ENCODE measurements at regions not wholly inside any gene's neighbourhood (a gene's known extent, or its start where the extent isn't known, plus 50 kb on each side); places are given as distances from the start of the nearest gene placed in this dataset.

DNA sequence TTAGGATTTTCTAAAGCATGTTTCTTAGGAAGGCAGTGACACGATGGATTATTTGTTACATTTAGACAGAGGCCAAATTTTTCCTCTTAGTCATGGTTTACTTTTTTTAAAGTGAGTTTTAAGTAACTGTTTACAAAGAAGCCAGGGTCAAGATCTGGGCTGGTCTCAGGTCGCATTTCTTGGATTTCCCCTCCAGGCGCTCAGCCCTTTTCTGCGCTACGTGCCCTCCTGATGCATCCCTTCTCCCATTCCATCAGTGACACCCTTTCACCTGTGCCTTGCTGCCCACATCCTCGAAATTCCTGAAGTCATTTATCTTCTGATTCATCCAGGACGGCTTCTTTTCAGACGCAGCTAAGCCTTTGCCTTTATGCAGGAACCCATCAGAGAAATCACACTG is 330.3 kb downstream of the IRX1 start:
- TF ChIP-seq TAF1 (IDR thresholded peaks at IDR 0.05; ENCODE audit: borderline replicate concordance, insufficient read depth, low read length) (no peak), SIN3A (IDR thresholded peaks at IDR 0.05; ENCODE audit: borderline replicate concordance, insufficient read depth, low read length) (no peak), POLR2AphosphoS5 (IDR thresholded peaks at IDR 0.05; ENCODE audit: low read depth, low read length) (no peak), FOXP2 (optimal IDR thresholded peaks at IDR 0.05; ENCODE audit: borderline replicate concordance, extremely low read depth, extremely low read length, insufficient read depth) (no peak)
- TF ChIP-seq, protein P1, sequence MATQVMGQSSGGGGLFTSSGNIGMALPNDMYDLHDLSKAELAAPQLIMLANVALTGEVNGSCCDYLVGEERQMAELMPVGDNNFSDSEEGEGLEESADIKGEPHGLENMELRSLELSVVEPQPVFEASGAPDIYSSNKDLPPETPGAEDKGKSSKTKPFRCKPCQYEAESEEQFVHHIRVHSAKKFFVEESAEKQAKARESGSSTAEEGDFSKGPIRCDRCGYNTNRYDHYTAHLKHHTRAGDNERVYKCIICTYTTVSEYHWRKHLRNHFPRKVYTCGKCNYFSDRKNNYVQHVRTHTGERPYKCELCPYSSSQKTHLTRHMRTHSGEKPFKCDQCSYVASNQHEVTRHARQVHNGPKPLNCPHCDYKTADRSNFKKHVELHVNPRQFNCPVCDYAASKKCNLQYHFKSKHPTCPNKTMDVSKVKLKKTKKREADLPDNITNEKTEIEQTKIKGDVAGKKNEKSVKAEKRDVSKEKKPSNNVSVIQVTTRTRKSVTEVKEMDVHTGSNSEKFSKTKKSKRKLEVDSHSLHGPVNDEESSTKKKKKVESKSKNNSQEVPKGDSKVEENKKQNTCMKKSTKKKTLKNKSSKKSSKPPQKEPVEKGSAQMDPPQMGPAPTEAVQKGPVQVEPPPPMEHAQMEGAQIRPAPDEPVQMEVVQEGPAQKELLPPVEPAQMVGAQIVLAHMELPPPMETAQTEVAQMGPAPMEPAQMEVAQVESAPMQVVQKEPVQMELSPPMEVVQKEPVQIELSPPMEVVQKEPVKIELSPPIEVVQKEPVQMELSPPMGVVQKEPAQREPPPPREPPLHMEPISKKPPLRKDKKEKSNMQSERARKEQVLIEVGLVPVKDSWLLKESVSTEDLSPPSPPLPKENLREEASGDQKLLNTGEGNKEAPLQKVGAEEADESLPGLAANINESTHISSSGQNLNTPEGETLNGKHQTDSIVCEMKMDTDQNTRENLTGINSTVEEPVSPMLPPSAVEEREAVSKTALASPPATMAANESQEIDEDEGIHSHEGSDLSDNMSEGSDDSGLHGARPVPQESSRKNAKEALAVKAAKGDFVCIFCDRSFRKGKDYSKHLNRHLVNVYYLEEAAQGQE (IDR thresholded peaks at IDR 0.05; ENCODE audit: insufficient read depth in 1 of 2, low read depth in 2 of 2, low read length in 2 of 2) = no peak

DNA sequence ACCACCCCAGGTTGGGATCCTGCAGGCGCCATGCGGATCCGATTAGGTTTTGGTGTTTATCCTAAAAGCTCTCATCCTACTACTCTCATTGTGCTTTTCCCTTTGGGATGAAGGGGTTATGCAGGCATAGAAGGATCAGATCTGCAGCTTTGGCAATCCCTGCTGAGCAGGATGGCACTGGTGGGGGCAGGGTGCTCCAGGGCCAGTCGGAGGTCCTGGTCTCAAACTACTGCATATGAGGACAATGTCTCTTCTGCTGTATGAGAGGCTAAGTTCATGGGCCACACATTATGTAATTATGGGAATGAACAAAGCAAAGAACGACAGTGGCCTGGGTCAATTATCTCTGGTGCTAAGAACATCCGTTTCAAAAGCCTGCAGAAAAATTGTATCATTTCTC is 334.2 kb downstream of the IRX1 start:
- TF ChIP-seq TAF1 (IDR thresholded peaks at IDR 0.05; ENCODE audit: borderline replicate concordance, insufficient read depth, low read length) (no peak), SIN3A (IDR thresholded peaks at IDR 0.05; ENCODE audit: borderline replicate concordance, insufficient read depth, low read length) (no peak), FOXP2 (optimal IDR thresholded peaks at IDR 0.05; ENCODE audit: borderline replicate concordance, extremely low read depth, extremely low read length, insufficient read depth) (no peak), POLR2AphosphoS5 (IDR thresholded peaks at IDR 0.05; ENCODE audit: low read depth, low read length) (no peak)
- TF ChIP-seq, protein P1 (IDR thresholded peaks at IDR 0.05; ENCODE audit: insufficient read depth in 1 of 2, low read depth in 2 of 2, low read length in 2 of 2) = no peak

DNA sequence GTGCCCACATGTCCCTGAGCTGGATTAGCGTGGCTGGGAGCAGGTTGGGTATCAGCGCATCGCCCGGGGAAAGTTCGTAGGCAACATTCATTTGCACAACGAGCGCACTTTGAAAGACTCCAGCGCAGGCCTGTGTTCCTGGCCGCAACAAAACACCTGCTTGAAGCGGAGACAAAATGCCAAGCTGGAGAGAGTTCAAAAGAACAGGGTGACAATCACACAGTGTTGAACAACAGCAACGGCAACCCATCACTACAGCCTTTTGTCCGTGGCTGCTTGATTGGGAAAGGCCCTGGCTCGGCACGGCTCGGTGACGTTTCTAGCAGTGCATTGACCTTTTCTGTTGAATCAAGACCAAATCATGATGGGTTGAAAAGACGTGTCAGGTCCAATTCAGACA is 336.3 kb downstream of the IRX1 start:
- TF ChIP-seq POLR2AphosphoS5 (IDR thresholded peaks at IDR 0.05; ENCODE audit: low read depth, low read length) (no peak), SIN3A (IDR thresholded peaks at IDR 0.05; ENCODE audit: borderline replicate concordance, insufficient read depth, low read length) (no peak), TAF1 (IDR thresholded peaks at IDR 0.05; ENCODE audit: borderline replicate concordance, insufficient read depth, low read length) (no peak), FOXP2 (optimal IDR thresholded peaks at IDR 0.05; ENCODE audit: borderline replicate concordance, extremely low read depth, extremely low read length, insufficient read depth) (no peak)
- TF ChIP-seq, protein P1 (IDR thresholded peaks at IDR 0.05; ENCODE audit: insufficient read depth in 1 of 2, low read depth in 2 of 2, low read length in 2 of 2) = no peak

DNA sequence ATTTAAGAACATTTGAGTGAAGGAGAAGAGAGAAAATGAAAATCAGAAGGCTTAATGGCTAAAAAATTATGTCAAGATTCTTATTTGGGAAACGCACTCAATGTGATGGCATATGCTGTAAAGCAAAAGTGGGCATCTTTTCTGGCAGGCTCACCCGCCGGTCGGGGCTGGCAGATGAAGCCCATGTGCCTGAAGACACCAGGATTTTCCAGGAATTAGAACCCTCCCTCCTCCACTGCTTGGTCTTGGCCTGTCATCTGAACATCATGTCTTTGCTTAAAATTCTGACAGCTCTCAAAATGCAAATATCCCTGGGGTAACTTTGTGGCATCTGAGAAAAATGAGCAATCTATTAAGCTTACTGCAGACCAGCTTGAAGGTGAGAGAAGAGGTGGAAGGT is 337.9 kb downstream of the IRX1 start:
- TF ChIP-seq FOXP2 (optimal IDR thresholded peaks at IDR 0.05; ENCODE audit: borderline replicate concordance, extremely low read depth, extremely low read length, insufficient read depth) (no peak), SIN3A (IDR thresholded peaks at IDR 0.05; ENCODE audit: borderline replicate concordance, insufficient read depth, low read length) (no peak), TAF1 (IDR thresholded peaks at IDR 0.05; ENCODE audit: borderline replicate concordance, insufficient read depth, low read length) (no peak)
- TF ChIP-seq, protein P1 (IDR thresholded peaks at IDR 0.05; ENCODE audit: insufficient read depth in 1 of 2, low read depth in 2 of 2, low read length in 2 of 2) = no peak

DNA sequence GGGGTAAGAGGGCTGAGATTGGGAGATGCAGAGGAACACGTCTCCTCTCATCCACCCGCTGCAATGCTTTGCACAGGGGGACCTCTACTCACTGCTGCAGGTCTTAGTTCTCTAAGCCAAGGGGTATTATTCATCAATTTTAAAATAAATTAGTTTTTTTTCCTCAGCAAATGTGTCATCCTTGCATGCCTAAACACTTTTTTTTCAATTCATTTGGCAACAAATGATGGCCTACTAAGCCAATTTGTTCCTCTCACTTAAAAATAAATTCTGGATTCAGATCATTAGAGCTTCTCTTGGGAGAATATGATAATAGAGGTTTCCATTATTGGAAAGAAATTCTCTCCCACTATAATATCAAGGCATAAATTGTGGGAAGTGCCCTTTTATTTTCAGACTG is 338.3 kb downstream of the IRX1 start:
- TF ChIP-seq, protein P1 (IDR thresholded peaks at IDR 0.05; ENCODE audit: insufficient read depth in 1 of 2, low read depth in 2 of 2, low read length in 2 of 2) = no peak
- TF ChIP-seq POLR2AphosphoS5 (IDR thresholded peaks at IDR 0.05; ENCODE audit: low read depth, low read length) (no peak), SIN3A (IDR thresholded peaks at IDR 0.05; ENCODE audit: borderline replicate concordance, insufficient read depth, low read length) (no peak), FOXP2 (optimal IDR thresholded peaks at IDR 0.05; ENCODE audit: borderline replicate concordance, extremely low read depth, extremely low read length, insufficient read depth) (no peak), TAF1 (IDR thresholded peaks at IDR 0.05; ENCODE audit: borderline replicate concordance, insufficient read depth, low read length) (no peak)

All from PFSK-1 (cell line).